ENCODE measurements at regions not wholly inside any gene's neighbourhood (a gene's known extent, or its start where the extent isn't known, plus 50 kb on each side); places are given as distances from the start of the nearest gene placed in this dataset.

DNA sequence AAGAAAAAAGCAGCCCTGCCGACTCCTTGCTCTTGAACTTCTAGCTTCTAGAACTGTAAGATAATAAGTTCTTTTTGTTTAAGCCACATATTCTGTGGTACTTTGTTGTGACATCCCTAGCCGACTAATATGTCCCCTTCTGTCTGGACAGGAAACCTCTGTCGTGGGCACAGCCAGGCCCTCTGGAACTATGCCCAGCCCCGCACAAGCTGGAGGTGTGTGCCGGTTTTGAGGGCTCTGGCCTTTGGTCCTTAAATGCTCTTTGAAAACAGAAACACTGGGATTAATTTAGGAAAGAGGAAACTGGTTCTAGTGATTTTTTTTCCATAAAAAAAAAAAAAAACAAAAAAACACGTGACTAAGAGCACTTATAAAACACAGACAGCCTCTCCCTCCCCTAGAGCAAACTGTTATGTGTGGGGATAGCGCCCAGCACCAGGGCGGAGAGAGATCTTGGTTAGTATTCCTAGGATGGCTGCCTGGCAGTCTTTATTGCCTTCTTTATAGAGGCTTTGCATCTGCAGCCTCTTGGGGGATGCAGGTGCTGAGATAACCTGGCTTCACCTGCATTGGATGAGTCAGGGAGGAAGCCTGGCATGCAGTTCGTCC is 244.3 kb downstream of the NFATC2 start:
- no peak for TF ChIP-seq POLR2AphosphoS5 (IDR thresholded peaks at IDR 0.05; ENCODE audit: low read depth, low read length)
- no peak for TF ChIP-seq EZH2phosphoT487 (IDR thresholded peaks at IDR 0.05; ENCODE audit: borderline replicate concordance, low read depth)
- no peak for TF ChIP-seq GABPA (IDR thresholded peaks at IDR 0.05; ENCODE audit: low read depth)
- TF ChIP-seq, protein P1, sequence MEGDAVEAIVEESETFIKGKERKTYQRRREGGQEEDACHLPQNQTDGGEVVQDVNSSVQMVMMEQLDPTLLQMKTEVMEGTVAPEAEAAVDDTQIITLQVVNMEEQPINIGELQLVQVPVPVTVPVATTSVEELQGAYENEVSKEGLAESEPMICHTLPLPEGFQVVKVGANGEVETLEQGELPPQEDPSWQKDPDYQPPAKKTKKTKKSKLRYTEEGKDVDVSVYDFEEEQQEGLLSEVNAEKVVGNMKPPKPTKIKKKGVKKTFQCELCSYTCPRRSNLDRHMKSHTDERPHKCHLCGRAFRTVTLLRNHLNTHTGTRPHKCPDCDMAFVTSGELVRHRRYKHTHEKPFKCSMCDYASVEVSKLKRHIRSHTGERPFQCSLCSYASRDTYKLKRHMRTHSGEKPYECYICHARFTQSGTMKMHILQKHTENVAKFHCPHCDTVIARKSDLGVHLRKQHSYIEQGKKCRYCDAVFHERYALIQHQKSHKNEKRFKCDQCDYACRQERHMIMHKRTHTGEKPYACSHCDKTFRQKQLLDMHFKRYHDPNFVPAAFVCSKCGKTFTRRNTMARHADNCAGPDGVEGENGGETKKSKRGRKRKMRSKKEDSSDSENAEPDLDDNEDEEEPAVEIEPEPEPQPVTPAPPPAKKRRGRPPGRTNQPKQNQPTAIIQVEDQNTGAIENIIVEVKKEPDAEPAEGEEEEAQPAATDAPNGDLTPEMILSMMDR (IDR thresholded peaks at IDR 0.05), result no peak
- no peak for TF ChIP-seq SMC3 (IDR thresholded peaks at IDR 0.05; ENCODE audit: low read depth, low read length)
- TF ChIP-seq, protein P2, sequence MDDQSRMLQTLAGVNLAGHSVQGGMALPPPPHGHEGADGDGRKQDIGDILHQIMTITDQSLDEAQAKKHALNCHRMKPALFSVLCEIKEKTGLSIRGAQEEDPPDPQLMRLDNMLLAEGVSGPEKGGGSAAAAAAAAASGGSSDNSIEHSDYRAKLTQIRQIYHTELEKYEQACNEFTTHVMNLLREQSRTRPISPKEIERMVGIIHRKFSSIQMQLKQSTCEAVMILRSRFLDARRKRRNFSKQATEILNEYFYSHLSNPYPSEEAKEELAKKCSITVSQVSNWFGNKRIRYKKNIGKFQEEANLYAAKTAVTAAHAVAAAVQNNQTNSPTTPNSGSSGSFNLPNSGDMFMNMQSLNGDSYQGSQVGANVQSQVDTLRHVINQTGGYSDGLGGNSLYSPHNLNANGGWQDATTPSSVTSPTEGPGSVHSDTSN (IDR thresholded peaks at IDR 0.05), result no peak
- TF ChIP-seq TAF1 (IDR thresholded peaks at IDR 0.05; ENCODE audit: borderline replicate concordance, low read depth, low read length), result no peak
- TF ChIP-seq, protein P3, sequence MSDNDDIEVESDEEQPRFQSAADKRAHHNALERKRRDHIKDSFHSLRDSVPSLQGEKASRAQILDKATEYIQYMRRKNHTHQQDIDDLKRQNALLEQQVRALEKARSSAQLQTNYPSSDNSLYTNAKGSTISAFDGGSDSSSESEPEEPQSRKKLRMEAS (IDR thresholded peaks at IDR 0.05; ENCODE audit: low read depth), result no peak

Measured in SK-N-SH (cell line).